NCI-H2171 treated with DMSO at 0.1 percent for 48 hours (cell line): ENCODE measurements at regions not wholly inside any gene's neighbourhood (a gene's known extent, or its start where the extent isn't known, plus 50 kb on each side); places are given as distances from the start of the nearest gene placed in this dataset.
A peak's percentile ranks its signal among the peaks of the same experiment; 100 is the strongest.

Experiments
- DNase-seq: peaks from one replicate; lab custom pipeline; 2025; lab: John Stamatoyannopoulos, UW

DNA sequence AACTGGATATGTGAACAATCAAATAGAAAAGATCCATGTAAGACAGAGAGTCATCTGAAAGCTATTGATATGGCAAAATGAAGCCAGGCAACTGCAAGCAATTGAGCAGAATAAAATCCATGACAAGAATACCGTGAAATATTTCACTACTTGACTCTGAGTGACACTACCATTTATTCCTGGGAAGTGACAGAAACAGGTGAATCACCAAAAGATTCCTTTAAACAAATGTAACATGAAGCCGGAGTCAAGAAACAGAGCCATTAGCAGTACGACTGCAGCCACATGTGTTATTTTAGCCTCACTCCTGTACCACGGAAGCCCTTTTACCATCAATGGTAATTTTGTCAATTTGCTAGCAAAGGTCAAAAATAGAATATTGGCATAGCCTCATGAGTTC, 197.7 kb upstream of the POT1 start:
- no peak for DNase-seq

DNA sequence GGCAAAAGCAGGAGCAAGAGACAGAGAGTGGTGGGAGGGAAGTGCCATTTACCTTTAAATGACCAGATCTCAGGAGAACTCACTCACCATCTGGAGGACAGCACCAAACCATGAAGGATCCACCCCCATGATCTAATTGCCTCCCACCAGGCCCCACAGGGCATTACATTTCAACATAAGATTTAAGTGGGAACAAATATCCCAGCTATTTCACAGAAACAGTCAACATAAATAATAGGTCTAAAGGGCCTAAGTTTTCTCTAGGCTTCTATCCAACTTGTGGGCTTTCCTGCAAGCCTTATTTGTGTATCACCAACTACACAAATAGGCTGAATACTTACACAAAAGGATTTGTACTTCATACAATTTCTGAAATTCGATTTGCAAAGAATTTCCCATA, 196.8 kb upstream of the POT1 start:
- DNase-seq: peak; percentile 34

- DNase-seq: no peak
These were observed 195.7 kb upstream of the POT1 start for GRCh38 chr7:125125315-125125714.

- no peak for DNase-seq
These were observed 192.5 kb upstream of the POT1 start for GRCh38 chr7:125122173-125122572.

DNA sequence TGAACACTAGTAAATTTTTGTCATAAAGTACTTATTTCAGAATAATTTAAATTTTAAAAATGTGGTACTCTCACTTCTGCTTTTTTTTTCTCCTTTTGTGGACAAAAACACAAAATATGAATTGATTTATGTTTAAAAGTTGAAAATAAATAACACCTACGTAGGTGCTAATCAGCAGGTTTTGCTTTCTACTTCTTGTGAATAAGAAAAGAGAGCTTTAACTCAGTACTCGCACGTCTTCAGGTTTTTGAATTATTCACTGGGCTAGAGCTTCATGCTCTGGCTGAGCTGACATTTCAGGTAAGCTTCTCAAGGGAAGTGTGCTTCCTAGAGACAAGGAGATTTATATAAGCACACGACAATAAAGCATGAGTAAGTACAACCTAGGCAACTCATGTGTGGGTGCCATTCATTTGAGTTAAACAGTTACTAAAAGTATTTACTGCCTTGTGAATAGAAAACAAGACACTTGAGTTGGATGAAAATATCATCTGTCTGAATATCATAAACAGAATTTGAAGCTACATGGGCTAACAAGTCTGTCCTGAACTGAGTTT, 190.0 kb upstream of the POT1 start:
- DNase-seq: no peak

GRCh38 chr7:125118444-125118843, 188.8 kb upstream of the POT1 start:
- DNase-seq: no peak

DNA sequence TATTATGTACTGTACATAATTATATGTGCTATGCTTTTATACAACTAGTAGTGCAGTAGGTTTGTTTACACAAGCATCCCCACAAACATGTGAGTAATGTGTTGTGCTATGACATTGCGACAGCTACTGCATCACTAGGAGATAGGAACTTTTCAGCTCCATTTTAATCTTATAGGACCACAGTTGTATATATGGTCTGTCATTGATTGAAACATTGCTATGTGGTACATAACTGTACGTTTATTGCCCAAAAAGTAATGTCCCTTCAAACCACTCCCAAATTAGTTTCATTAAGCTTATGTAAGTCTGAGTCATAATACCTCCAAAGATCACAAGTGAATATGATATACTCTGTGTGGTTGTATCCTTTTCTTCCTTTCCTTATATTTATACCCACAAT, 183.2 kb upstream of the POT1 start:
- DNase-seq: no peak

- no peak for DNase-seq
These were observed 169.9 kb upstream of the POT1 start for GRCh38 chr7:125099519-125099918.

GRCh38 chr7:125098377-125098970, 168.8 kb upstream of the POT1 start:
- no peak for DNase-seq

GRCh38 chr7:125090596-125090995, 161.0 kb upstream of the POT1 start:
- DNase-seq: no peak

GRCh38 chr7:125089171-125089570, 159.5 kb upstream of the POT1 start:
- no peak for DNase-seq

- no peak for DNase-seq
These were observed 158.9 kb upstream of the POT1 start for GRCh38 chr7:125088555-125088954.

DNA sequence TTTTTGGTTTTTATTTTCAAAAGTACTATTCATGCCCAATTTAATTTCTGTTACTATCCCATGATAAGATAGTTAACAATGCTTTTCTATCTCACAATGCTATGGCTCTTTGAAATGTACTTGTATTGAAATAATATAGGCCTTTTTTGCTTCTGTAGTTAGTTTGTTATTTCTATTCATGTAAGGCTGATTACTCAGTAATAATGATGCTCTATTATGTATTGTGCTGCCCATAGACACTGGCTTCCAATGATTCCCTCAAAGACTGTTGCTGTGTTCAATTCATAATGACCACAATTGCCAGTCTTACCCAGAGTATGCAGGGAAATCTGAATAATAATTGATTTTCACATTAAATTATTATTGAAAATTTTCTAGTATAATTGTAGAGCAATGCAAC, 155.5 kb upstream of the POT1 start:
- no peak for DNase-seq

GRCh38 chr7:125084196-125084595, 154.6 kb upstream of the POT1 start:
- DNase-seq: no peak

DNA sequence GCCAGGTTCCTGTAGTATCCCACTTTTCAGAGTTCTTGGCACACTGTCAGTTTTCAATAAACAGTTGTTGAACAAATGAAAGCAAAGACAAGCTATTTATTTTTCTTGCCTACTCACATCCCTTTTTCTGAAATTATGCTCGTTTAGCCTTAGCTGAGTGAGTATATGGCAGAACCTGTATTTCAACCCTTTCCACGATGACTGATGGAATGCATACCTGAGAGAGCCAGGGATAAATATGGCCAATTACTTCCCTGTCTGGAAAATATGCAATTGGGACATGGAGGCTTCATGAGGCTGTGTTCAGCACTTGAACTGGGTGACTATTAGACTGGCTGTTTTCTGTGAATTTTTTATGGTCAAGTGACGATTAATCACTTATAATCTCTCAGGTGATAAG, 144.5 kb upstream of the POT1 start:
- DNase-seq: no peak

GRCh38 chr7:125065546-125065945, 135.9 kb upstream of the POT1 start:
- DNase-seq: no peak

GRCh38 chr7:125065001-125065400, 135.4 kb upstream of the POT1 start:
- no peak for DNase-seq

DNA sequence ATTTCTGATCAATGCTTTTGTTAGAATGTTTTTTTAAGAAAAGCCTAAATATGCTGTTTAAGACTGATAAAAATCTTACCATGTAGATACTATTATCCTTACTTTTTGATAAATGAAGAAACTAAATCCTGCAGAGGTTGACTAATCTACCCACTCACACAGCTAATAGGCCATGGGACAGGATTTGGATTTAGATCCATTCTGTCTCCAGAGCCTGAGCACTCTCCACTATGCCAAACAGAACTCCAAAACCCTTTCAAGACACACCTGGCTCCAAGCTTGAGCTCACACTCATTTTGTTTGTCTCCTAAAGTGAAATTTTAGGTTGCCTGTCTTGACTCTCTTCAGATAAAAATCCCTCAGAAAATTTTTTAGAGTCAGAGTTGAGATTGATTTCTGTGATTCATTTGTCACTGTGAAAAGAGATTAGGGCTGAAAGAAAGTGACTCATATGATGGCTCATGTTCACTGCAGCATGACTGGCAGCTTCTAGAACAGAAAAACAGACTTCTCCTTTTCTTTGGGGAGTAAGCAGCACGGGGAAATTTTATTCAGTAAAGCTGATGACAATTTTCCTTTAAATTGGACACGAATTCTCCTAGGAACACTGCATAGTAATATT, 132.3 kb upstream of the POT1 start:
- peak; percentile 67 for DNase-seq

- DNase-seq: peak; percentile 84
These were observed 131.6 kb upstream of the POT1 start for GRCh38 chr7:125061083-125061745.

- peak; percentile 76 for DNase-seq
These were observed 130.3 kb upstream of the POT1 start for GRCh38 chr7:125059861-125060456.

DNA sequence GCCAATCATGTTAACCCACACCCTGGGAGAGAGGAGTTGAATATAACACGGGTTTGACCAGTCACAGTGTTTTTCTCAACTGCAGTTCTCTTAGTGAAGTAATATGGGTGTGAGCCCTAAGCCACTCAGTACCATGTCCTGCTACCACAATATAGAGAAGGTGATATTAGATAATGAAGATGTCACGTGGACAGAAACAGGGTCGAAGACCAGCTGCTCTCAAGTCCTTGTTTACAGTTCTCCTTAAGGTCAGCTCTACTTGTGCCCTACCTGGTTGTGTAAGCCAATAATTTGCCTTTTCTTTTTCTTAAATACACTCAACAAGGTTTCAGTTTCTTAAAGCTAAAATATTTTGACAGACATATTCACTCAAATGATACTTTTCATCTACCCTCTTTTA, 128.3 kb upstream of the POT1 start:
- DNase-seq: no peak

DNA sequence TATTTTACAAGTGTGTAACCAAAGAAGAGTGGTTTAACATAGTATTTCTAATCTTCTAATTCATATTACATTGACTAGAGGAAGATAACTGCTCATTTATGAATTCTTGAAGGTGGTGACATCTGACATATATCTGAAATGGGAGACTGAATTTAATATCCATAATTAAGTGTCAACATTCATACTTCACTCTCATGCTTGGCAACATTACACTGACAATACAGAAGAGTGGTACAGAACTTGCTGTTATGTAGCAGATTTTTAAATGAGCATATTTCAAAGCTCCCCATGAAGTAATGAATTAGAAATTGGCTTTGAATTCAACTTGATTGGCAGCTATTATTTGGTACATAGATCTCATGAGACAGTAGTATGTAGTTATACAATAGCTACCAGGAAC, 125.8 kb upstream of the POT1 start:
- DNase-seq: no peak

DNA sequence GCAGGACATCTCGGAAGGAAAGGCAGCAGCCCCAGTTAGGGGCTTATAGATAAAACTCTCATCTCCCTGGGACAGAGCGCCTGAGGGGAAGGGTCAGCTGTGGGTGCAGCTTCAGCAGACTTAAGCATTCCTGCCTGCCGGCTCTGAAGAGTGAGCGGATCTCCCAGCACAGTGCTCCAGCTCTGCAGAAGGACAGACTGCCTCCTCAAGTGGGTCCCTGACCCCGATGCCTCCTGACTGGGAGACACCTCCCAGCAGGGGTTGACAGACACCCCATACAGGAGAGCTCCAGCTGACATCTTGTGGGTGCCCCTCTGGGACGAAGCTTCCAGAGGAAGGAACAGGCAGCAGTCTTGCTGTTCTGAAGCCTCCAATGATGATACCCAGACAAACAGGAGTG, 117.1 kb upstream of the POT1 start:
- no peak for DNase-seq
